ENCODE measurements at regions not wholly inside any gene's neighbourhood (a gene's known extent, or its start where the extent isn't known, plus 50 kb on each side); places are given as distances from the start of the nearest gene placed in this dataset.

GRCh38 chr1:239817801-239818200 lies 273.9 kb upstream of the FMN2 start:
- no peak overlapping the region for H3K4me3 ChIP-seq
- no peaks in the 10 kb centered on the region for H3K4me1 ChIP-seq
- H3K9me3 ChIP-seq: no peaks in the 10 kb centered on the region
- DNase-seq: no peak
- ATAC-seq: no peak
- intact Hi-C loops (cut with DNase I): no loop called here
- no peaks in the 10 kb centered on the region for H3K36me3 ChIP-seq
- no peak overlapping the region for H3K27ac ChIP-seq
- TF ChIP-seq CTCF (IDR thresholded peaks at IDR 0.05) (no peak), POLR2A (IDR thresholded peaks at IDR 0.05) (no peak)
- H3K27me3 ChIP-seq: no peaks in the 10 kb centered on the region
- 58% methylated on average over 7 of the region's 7 CpGs for WGBS (ENCODE audit: insufficient coverage, low coverage, low lambda C conversion rate, missing lambda C conversion rate)

DNA sequence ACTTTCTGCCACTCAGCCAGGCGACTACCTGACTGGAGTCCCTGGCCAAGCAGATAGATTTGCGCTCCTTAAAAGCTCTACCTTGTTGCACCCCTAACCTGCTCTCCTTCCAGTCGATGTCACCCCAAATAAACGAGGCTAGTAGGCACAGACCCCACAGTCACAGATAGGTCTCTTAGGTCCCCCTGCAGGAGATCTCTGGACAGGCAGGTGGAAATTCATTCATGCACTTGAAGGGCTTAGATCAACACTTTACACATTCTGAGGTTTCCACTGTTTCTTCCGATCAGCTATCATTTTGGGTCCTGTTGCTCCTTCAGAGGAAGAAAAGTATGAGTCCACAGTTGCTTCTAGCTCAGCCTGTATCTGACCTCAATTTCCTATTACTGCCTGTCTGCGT lies 272.6 kb upstream of the FMN2 start:
- DNase-seq (no peak), ATAC-seq (no peak)
- Histone ChIP-seq H3K9me3 (no peaks in the 10 kb centered on the region), H3K4me3 (no peak overlapping the region), H3K27ac (no peak overlapping the region), H3K27me3 (no peaks in the 10 kb centered on the region), H3K4me1 (no peaks in the 10 kb centered on the region), H3K36me3 (no peaks in the 10 kb centered on the region)
- intact Hi-C loops (cut with DNase I): no loop called here
- TF ChIP-seq CTCF (IDR thresholded peaks at IDR 0.05): no peak
- TF ChIP-seq POLR2A (IDR thresholded peaks at IDR 0.05): no peak
- 55% methylated on average over 6 of the region's 6 CpGs for WGBS (ENCODE audit: insufficient coverage, low coverage, low lambda C conversion rate, missing lambda C conversion rate)

DNA sequence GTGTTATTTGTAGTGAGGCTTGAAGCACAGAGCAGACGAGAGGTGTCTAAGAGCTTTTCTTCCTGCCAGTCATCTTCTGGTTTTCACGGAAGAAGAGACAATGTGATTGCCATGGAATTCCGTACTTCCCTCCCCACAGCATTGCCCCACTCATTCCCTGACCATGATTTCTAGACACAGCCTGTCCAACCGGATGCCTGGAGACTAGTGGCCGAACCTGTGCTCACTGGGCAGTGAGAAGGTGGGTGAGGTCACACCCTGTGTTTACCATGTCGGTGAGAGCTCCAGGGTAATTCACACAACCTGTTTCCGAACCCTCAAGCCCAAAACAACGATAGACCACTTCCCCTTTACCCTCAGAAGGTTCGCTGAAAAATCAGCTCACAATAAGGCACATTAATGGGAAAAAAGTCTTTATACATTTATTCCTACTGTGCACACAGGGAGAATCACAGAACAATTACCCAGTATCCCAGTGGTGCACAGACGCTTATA lies 271.9 kb upstream of the FMN2 start:
- Histone ChIP-seq H3K9me3 (no peaks in the 10 kb centered on the region), H3K4me3 (no peak overlapping the region), H3K36me3 (no peaks in the 10 kb centered on the region), H3K27me3 (no peaks in the 10 kb centered on the region), H3K4me1 (no peaks in the 10 kb centered on the region), H3K27ac (no peak overlapping the region)
- intact Hi-C loops (cut with DNase I): no loop called here
- DNase-seq: no peak
- 54% methylated on average over 10 of the region's 10 CpGs for WGBS (ENCODE audit: insufficient coverage, low coverage, low lambda C conversion rate, missing lambda C conversion rate)
- ATAC-seq: no peak
- TF ChIP-seq CTCF (IDR thresholded peaks at IDR 0.05) (no peak), POLR2A (IDR thresholded peaks at IDR 0.05) (no peak)

GRCh38 chr1:239823852-239824251 lies 267.8 kb upstream of the FMN2 start:
- intact Hi-C loops (cut with DNase I): no loop called here
- no peak for ATAC-seq
- Histone ChIP-seq H3K4me1 (no peaks in the 10 kb centered on the region), H3K4me3 (no peak overlapping the region), H3K27ac (no peak overlapping the region), H3K36me3 (no peaks in the 10 kb centered on the region), H3K27me3 (no peaks in the 10 kb centered on the region), H3K9me3 (no peaks in the 10 kb centered on the region)
- DNase-seq: no peak
- TF ChIP-seq POLR2A (IDR thresholded peaks at IDR 0.05) (no peak), CTCF (IDR thresholded peaks at IDR 0.05) (no peak)
- WGBS (ENCODE audit: insufficient coverage, low coverage, low lambda C conversion rate, missing lambda C conversion rate): 75% methylated on average over 4 of the region's 13 CpGs

GRCh38 chr1:239826211-239826610 lies 265.5 kb upstream of the FMN2 start:
- H3K9me3 ChIP-seq: no peaks in the 10 kb centered on the region
- DNase-seq: no peak
- intact Hi-C loops (cut with DNase I): no loop called here
- TF ChIP-seq POLR2A (IDR thresholded peaks at IDR 0.05) (no peak), CTCF (IDR thresholded peaks at IDR 0.05) (no peak)
- no peaks in the 10 kb centered on the region for H3K36me3 ChIP-seq
- no peak for ATAC-seq
- no peaks in the 10 kb centered on the region for H3K27me3 ChIP-seq
- H3K27ac ChIP-seq: no peak overlapping the region
- 44% methylated on average over 5 of the region's 5 CpGs for whole genome bisulfite sequencing (ENCODE audit: insufficient coverage, low coverage, low lambda C conversion rate, missing lambda C conversion rate)
- no peaks in the 10 kb centered on the region for H3K4me1 ChIP-seq
- no peak overlapping the region for H3K4me3 ChIP-seq

All from right lobe of liver (tissue), 6 donors.